ENCODE measurements at regions not wholly inside any gene's neighbourhood (a gene's known extent, or its start where the extent isn't known, plus 50 kb on each side); places are given as distances from the start of the nearest gene placed in this dataset.
"Not testable (repeated sequence)": the region's sequence is repeated elsewhere in the genome, so short reads cannot be mapped to it uniquely, and the experiment has no call there.

GRCh38 chr10:130936851-130937250 lies 374.7 kb downstream of the TCERG1L start:
- no peak for TF ChIP-seq POLR2A (IDR thresholded peaks at IDR 0.05)
- no peak for TF ChIP-seq POLR2AphosphoS5 (IDR thresholded peaks at IDR 0.05)
- TF ChIP-seq CTCF (IDR thresholded peaks at IDR 0.05) = no peak
- DNase-seq (ENCODE audit: low spot score in 2 of 2) = no peak
- H3K36me3 ChIP-seq = no peaks in the 10 kb centered on the region
- intact Hi-C loops (cut with DNase I; ENCODE audit: low total_unique reads) = no loop called here
- no peaks in the 10 kb centered on the region for H3K4me1 ChIP-seq
- H3K27me3 ChIP-seq = peaks cover 0 to 25% of the 10 kb centered on the region in 2 donors
- no peak overlapping the region for H3K4me3 ChIP-seq
- no peak overlapping the region for H3K27ac ChIP-seq
- no peaks in the 10 kb centered on the region for H3K9me3 ChIP-seq

GRCh38 chr10:130938051-130938450 lies 373.5 kb downstream of the TCERG1L start:
- DNase-seq (ENCODE audit: low spot score in 2 of 2) = no peak
- no peak overlapping the region for H3K27ac ChIP-seq
- H3K27me3 ChIP-seq = peaks cover 0 to 16% of the 10 kb centered on the region in 2 donors
- TF ChIP-seq POLR2A (IDR thresholded peaks at IDR 0.05) (no peak), CTCF (IDR thresholded peaks at IDR 0.05) (no peak), POLR2AphosphoS5 (IDR thresholded peaks at IDR 0.05) (no peak)
- H3K9me3 ChIP-seq = no peaks in the 10 kb centered on the region
- no peak overlapping the region for H3K4me3 ChIP-seq
- H3K36me3 ChIP-seq = no peaks in the 10 kb centered on the region
- intact Hi-C loops (cut with DNase I; ENCODE audit: low total_unique reads) = no loop called here
- no peaks in the 10 kb centered on the region for H3K4me1 ChIP-seq

- DNase-seq (ENCODE audit: low spot score in 2 of 2); H3K36me3 ChIP-seq; H3K27ac ChIP-seq; intact Hi-C loops (cut with DNase I; ENCODE audit: low total_unique reads); H3K9me3 ChIP-seq; H3K4me3 ChIP-seq; H3K4me1 ChIP-seq: not testable (repeated sequence)
- peaks cover 0 to 18% of the 10 kb centered on the region in 2 donors for H3K27me3 ChIP-seq
Observed at GRCh38 chr10:130938891-130939290, 372.6 kb downstream of the TCERG1L start.

GRCh38 chr10:130941886-130942285 lies 369.6 kb downstream of the TCERG1L start:
- intact Hi-C loops (cut with DNase I; ENCODE audit: low total_unique reads) = no loop called here
- H3K9me3 ChIP-seq = no peaks in the 10 kb centered on the region
- no peak overlapping the region for H3K27ac ChIP-seq
- H3K4me3 ChIP-seq = no peak overlapping the region
- H3K36me3 ChIP-seq = no peaks in the 10 kb centered on the region
- no peaks in the 10 kb centered on the region for H3K4me1 ChIP-seq
- no peak for DNase-seq (ENCODE audit: low spot score in 2 of 2)
- TF ChIP-seq POLR2A (IDR thresholded peaks at IDR 0.05) (no peak), POLR2AphosphoS5 (IDR thresholded peaks at IDR 0.05) (no peak), CTCF (IDR thresholded peaks at IDR 0.05) (no peak)
- H3K27me3 ChIP-seq = peaks cover 0 to 30% of the 10 kb centered on the region in 2 donors

- no peak for DNase-seq (ENCODE audit: low spot score in 2 of 2)
- Histone ChIP-seq H3K27ac (no peak overlapping the region), H3K27me3 (peaks cover 0 to 22% of the 10 kb centered on the region in 2 donors), H3K36me3 (no peaks in the 10 kb centered on the region), H3K4me3 (no peak overlapping the region), H3K9me3 (no peaks in the 10 kb centered on the region), H3K4me1 (no peaks in the 10 kb centered on the region)
- intact Hi-C loops (cut with DNase I; ENCODE audit: low total_unique reads) = no loop called here
- TF ChIP-seq CTCF (IDR thresholded peaks at IDR 0.05) = no peak
- TF ChIP-seq POLR2A (IDR thresholded peaks at IDR 0.05) = no peak
- TF ChIP-seq POLR2AphosphoS5 (IDR thresholded peaks at IDR 0.05) = no peak
Observed at GRCh38 chr10:130952086-130952485, 359.4 kb downstream of the TCERG1L start.

GRCh38 chr10:130954326-130954905 lies 357.1 kb downstream of the TCERG1L start:
- H3K27ac ChIP-seq = no peak overlapping the region
- H3K4me1 ChIP-seq = no peaks in the 10 kb centered on the region
- intact Hi-C loops (cut with DNase I; ENCODE audit: low total_unique reads) = no loop called here
- TF ChIP-seq POLR2A (IDR thresholded peaks at IDR 0.05) (no peak), POLR2AphosphoS5 (IDR thresholded peaks at IDR 0.05) (no peak), CTCF (IDR thresholded peaks at IDR 0.05) (no peak)
- no peak overlapping the region for H3K4me3 ChIP-seq
- peaks cover 0 to 22% of the 10 kb centered on the region in 2 donors for H3K27me3 ChIP-seq
- no peaks in the 10 kb centered on the region for H3K36me3 ChIP-seq
- no peak for DNase-seq (ENCODE audit: low spot score in 2 of 2)
- H3K9me3 ChIP-seq = no peaks in the 10 kb centered on the region
